SK-N-SH (cell line): ENCODE measurements at regions not wholly inside any gene's neighbourhood (a gene's known extent, or its start where the extent isn't known, plus 50 kb on each side); places are given as distances from the start of the nearest gene placed in this dataset.

Experiments used
- CTCF ChIA-PET: fragments of 300-600, 350-600 bp; formaldehyde crosslinking; extraction: SDS; loops from one replicate; lab custom pipeline; 2021; lab: Yijun Ruan, JAX
- POLR2A ChIA-PET: fragments of 350-600 bp; sonication (Branson Sonifier 250); formaldehyde crosslinking; extraction: SDS; loops from one replicate; lab custom pipeline; 2020; ENCODE audit warnings: antibody characterized with exemption, inconsistent platforms; lab: Yijun Ruan, JAX
- DNase-seq: peaks from one replicate; pipeline ENCODE4 v3.0.0; 2012
- H2AFZ ChIP-seq: fragments of 200-600 bp; sonication (generic); 2 replicates; pipeline ENCODE4 v1.8.1; 2016; ENCODE audit warnings: antibody characterized with exemption, mild to moderate bottlenecking, low read depth
- H3F3A ChIP-seq: fragments of 200-600 bp; sonication (generic); replicated peaks from 2 replicates; pipeline ENCODE3; 2016; ENCODE audit warnings: antibody characterized with exemption, mild to moderate bottlenecking; ENCODE audit not compliant: insufficient read depth
- H3K27ac ChIP-seq, 2 experiments: fragments of 200-500 bp in 1 of 2; fragments of 200-600 bp in 1 of 2; sonication (Bioruptor generic) in 1 of 2; sonication (generic), shearing (Covaris generic) in 1 of 2; 2 replicates each; pipeline versions ENCODE4 v1.5.1 to v1.6.1; 2014 to 2016; ENCODE audit warnings: low read depth in 2 of 2, inconsistent platforms in 1 of 2, low read length in 1 of 2, mild to moderate bottlenecking in 1 of 2, mixed read lengths in 1 of 2
- H3K27me3 ChIP-seq: fragments of 200-600 bp; sonication (generic), shearing (Covaris generic); 2 replicates; pipeline ENCODE4 v1.6.1; 2016; ENCODE audit warnings: mixed run types; ENCODE audit not compliant: insufficient read depth
- H3K36me3 ChIP-seq, 2 experiments: fragments of 200-500 bp in 1 of 2; fragments of 200-600 bp in 1 of 2; sonication (Bioruptor generic) in 1 of 2; sonication (generic) in 1 of 2; replicated peaks in 1 of 2; 2 replicates each; pipeline versions ENCODE3 to v1.5.1; 2014 to 2016; ENCODE audit warnings: low read length in 1 of 2, mild to moderate bottlenecking in 1 of 2; ENCODE audit not compliant: insufficient read depth in 2 of 2, control insufficient read depth in 1 of 2
- H3K4me1 ChIP-seq, 2 experiments: fragments of 200-500 bp in 1 of 2; fragments of 200-600 bp in 1 of 2; sonication (Bioruptor generic) in 1 of 2; sonication (generic), shearing (Covaris generic) in 1 of 2; 2 replicates each; pipeline versions ENCODE4 v1.5.1 to v1.6.1; 2014 to 2016; ENCODE audit warnings: low read depth in 1 of 2, low read length in 1 of 2, mixed run types in 1 of 2; ENCODE audit not compliant: insufficient read depth in 2 of 2, control insufficient read depth in 1 of 2
- H3K4me2 ChIP-seq: fragments of 200-600 bp; sonication (generic), shearing (Covaris generic); 2 replicates; pipeline ENCODE4 v1.6.1; 2017; ENCODE audit warnings: mixed run types
- H3K4me3 ChIP-seq, 2 experiments: fragments of 200-500 bp in 1 of 2; fragments of 200-600 bp in 1 of 2; sonication (Bioruptor generic) in 1 of 2; sonication (generic), shearing (Covaris generic) in 1 of 2; 2 replicates each; pipeline versions ENCODE4 v1.5.1 to v1.8.1; 2014 to 2016; ENCODE audit warnings: low read depth in 2 of 2, inconsistent platforms in 1 of 2, low read length in 1 of 2, mild to moderate bottlenecking in 1 of 2, mixed read lengths in 1 of 2, moderate library complexity in 1 of 2
- H3K79me2 ChIP-seq: fragments of 200-600 bp; sonication (generic); 2 replicates; pipeline ENCODE4 v1.8.1; 2017; ENCODE audit warnings: mild to moderate bottlenecking; ENCODE audit not compliant: insufficient read depth
- H3K9ac ChIP-seq: fragments of 200-600 bp; sonication (generic); 2 replicates; pipeline ENCODE4 v1.6.1; 2017; ENCODE audit warnings: mixed run types
- H3K9me2 ChIP-seq: fragments of 200-600 bp; sonication (generic); 2 replicates; pipeline ENCODE4 v1.6.1; 2017; ENCODE audit warnings: mixed run types
- H3K9me3 ChIP-seq: fragments of 200-600 bp; sonication (generic); 2 replicates; pipeline ENCODE4 v1.6.1; 2017; ENCODE audit warnings: mixed run types, mild to moderate bottlenecking, moderate library complexity
- H4K20me1 ChIP-seq: fragments of 200-600 bp; sonication (generic); 2 replicates; pipeline ENCODE4 v1.6.1; 2017; ENCODE audit warnings: mild to moderate bottlenecking, mixed run types; ENCODE audit not compliant: insufficient read depth
- CHD2 ChIP-seq: fragments of 150-350 bp; IDR thresholded peaks from 2 replicates; pipeline ENCODE4 v1.6.1; 2018; ENCODE audit warnings: low read length; ENCODE audit not compliant: partially characterized antibody
- EZH2phosphoT487 ChIP-seq: fragments of 200-600 bp; sonication (generic); IDR thresholded peaks from 2 replicates; pipeline ENCODE4 v1.6.1; 2017; ENCODE audit warnings: low read depth, mixed run types, mild to moderate bottlenecking, antibody characterized with exemption, moderate library complexity, borderline replicate concordance
- GATA2 ChIP-seq: sonication (generic); formaldehyde crosslinking; IDR thresholded peaks from 2 replicates; pipeline ENCODE4 v1.5.0; 2020; ENCODE audit warnings: mild to moderate bottlenecking, missing genetic modification reagents
- IRF3 ChIP-seq: fragments of 150-350 bp; IDR thresholded peaks from 2 replicates; pipeline ENCODE4 v1.6.1; 2016; ENCODE audit warnings: mild to moderate bottlenecking, low read depth, low read length
- JUND ChIP-seq: IDR thresholded peaks from 2 replicates; pipeline ENCODE4 v1.4.0; 2012
- MEF2A ChIP-seq: IDR thresholded peaks from 2 replicates; pipeline ENCODE4 v1.4.0; 2012; ENCODE audit warnings: low read depth, borderline replicate concordance
- NRF1 ChIP-seq: IDR thresholded peaks from 2 replicates; pipeline ENCODE4 v1.6.1; 2012; ENCODE audit warnings: low read depth, mild to moderate bottlenecking, low read length
- SIN3A ChIP-seq: IDR thresholded peaks from 2 replicates; pipeline ENCODE4 v1.6.1; 2012; ENCODE audit warnings: low read depth, mild to moderate bottlenecking, low read length, moderate library complexity, borderline replicate concordance
- TAF1 ChIP-seq: IDR thresholded peaks from 2 replicates; pipeline ENCODE4 v1.6.1; 2012; ENCODE audit warnings: low read depth, mild to moderate bottlenecking, low read length, moderate library complexity, borderline replicate concordance
- TEAD4 ChIP-seq: IDR thresholded peaks from 2 replicates; pipeline ENCODE4 v1.4.0; 2012; ENCODE audit warnings: mild to moderate bottlenecking, borderline replicate concordance; ENCODE audit not compliant: insufficient read depth
- ZBTB33 ChIP-seq: IDR thresholded peaks from 2 replicates; pipeline ENCODE4 v1.4.0; 2012; ENCODE audit warnings: low read depth, borderline replicate concordance
- WGBS: methylation state at CpG from one replicate; pipeline ENCODE4 v1.1.6; 2017; ENCODE audit warnings: low lambda C conversion rate; 5-methylcytosine and 5-hydroxymethylcytosine counted together
- TF ChIP-seq, protein P1 (sequence below): IDR thresholded peaks from 2 replicates; pipeline ENCODE4; 2012

DNA sequence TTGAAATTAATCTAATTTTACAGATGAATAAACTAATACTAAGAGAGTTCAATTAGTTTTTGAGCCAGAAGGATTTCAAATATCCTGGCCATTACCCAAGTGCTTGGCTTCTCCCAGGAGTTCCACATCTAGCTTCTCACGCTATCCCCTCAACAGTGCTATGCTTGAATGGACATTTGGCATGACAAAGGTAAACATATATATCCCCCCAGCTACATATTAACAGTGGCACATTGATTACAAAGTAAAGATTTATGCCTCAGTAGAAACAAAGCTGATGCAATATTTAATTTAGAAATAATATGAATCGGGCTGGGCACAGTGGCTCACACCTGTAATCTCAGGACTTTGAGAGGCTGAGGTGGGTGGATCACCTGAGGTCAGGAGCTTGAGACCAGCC lies 434.6 kb upstream of the PRMT6 start:
- Histone ChIP-seq H3K4me3 (no peak overlapping the region), H3K9me3 (no peaks in the 10 kb centered on the region), H3K4me1 (no peaks in the 10 kb centered on the region), H3K27me3 (no peaks in the 10 kb centered on the region), H3K27ac (no peak overlapping the region), H3K9ac (no peak overlapping the region), H3K9me2 (no peaks in the 10 kb centered on the region), H3K4me2 (no peak overlapping the region), H3K36me3 (no peaks in the 10 kb centered on the region), H3K79me2 (no peaks in the 10 kb centered on the region)
- DNase-seq = no peak
- 15% methylated on average over 2 of the region's 2 CpGs for WGBS
- POLR2A ChIA-PET = no interaction called here
- CTCF ChIA-PET = no interaction called here
- TF ChIP-seq TAF1 (no peak), ZBTB33 (no peak), TEAD4 (no peak)
- TF ChIP-seq, all 33 proteins: peak for 0
- no peaks in the 10 kb centered on the region for H4K20me1 ChIP-seq
- H3F3A ChIP-seq = no peaks in the 10 kb centered on the region
- H2AFZ ChIP-seq = no peak overlapping the region

DNA sequence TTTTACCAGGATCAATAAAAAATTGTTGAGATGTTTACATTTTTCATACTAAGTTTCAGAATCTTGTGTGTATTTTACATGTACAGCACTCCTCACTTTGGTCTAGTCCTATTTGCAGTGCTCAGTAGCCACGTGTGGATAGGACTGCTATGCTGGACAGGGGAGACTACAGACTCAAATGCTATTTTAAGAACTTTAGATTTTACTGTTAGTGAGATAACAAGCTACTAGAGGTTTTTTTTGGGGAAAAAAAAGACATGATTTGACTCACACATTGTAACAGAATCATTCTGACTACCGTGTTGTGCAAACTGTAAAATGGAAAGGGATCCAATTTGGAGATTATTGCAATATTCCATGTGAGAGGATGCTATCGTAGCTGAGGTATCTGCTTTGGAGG lies 418.9 kb upstream of the PRMT6 start:
- 13% methylated on average over 3 of the region's 3 CpGs for WGBS
- Histone ChIP-seq H3K4me3 (no peak overlapping the region), H3K79me2 (no peaks in the 10 kb centered on the region), H3K4me2 (no peak overlapping the region), H2AFZ (no peak overlapping the region), H3K36me3 (no peaks in the 10 kb centered on the region), H3K9ac (no peak overlapping the region), H3K4me1 (no peaks in the 10 kb centered on the region), H4K20me1 (no peaks in the 10 kb centered on the region), H3K27me3 (no peaks in the 10 kb centered on the region), H3K9me3 (no peaks in the 10 kb centered on the region), H3K9me2 (no peaks in the 10 kb centered on the region), H3K27ac (no peak overlapping the region), H3F3A (no peaks in the 10 kb centered on the region)
- no peak for TF ChIP-seq CHD2
- TF ChIP-seq MEF2A = no peak
- no peak for TF ChIP-seq SIN3A
- no peak for TF ChIP-seq IRF3
- no peak for TF ChIP-seq NRF1
- TF ChIP-seq JUND = no peak
- no peak for TF ChIP-seq EZH2phosphoT487
- TF ChIP-seq GATA2 (CRISPR knock-in tag) = no peak
- TF ChIP-seq, protein P1, sequence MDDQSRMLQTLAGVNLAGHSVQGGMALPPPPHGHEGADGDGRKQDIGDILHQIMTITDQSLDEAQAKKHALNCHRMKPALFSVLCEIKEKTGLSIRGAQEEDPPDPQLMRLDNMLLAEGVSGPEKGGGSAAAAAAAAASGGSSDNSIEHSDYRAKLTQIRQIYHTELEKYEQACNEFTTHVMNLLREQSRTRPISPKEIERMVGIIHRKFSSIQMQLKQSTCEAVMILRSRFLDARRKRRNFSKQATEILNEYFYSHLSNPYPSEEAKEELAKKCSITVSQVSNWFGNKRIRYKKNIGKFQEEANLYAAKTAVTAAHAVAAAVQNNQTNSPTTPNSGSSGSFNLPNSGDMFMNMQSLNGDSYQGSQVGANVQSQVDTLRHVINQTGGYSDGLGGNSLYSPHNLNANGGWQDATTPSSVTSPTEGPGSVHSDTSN = no peak
- TF ChIP-seq TAF1 = no peak
- ChIA-PET POLR2A (no interaction called here), CTCF (no interaction called here)
- DNase-seq = no peak
